NCI-H526 treated with DMSO at 0.1 percent for 48 hours (cell line): ENCODE measurements at regions not wholly inside any gene's neighbourhood (a gene's known extent, or its start where the extent isn't known, plus 50 kb on each side); places are given as distances from the start of the nearest gene placed in this dataset.
A peak's percentile ranks its signal among the peaks of the same experiment; 100 is the strongest.

Experiments used
- DNase-seq: peaks from one replicate; lab custom pipeline; 2025; lab: John Stamatoyannopoulos, UW

- DNase-seq: no peak
Observed at GRCh38 chr15:46709460-46710083, 1007.7 kb upstream of the SEMA6D start.

DNA sequence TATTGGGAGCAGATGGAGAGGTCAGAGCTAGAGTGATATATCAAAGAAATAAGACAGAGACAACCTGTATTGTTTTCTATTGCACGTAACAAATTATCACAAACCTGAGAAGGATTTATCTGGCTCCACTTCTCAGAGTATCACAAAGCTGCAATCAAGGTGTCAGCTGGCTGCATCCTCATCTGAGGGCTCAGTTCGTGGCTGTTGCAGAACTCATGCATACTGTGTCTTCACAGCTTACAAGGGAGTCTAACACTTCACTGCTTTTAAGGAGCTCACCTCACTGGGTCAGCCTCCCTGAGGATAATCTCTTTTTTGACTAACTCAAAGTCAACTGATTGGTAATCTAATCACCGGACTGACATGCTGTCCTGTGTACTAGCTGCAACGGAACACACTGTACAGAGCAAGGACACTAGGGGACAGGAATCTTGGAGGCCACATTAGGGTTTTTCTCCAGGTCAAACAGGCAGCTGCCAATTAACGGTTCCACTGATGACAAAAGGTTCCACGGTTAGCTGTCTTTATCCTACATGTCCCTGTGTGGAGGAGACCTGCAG is 1006.8 kb upstream of the SEMA6D start:
- no peak for DNase-seq

DNA sequence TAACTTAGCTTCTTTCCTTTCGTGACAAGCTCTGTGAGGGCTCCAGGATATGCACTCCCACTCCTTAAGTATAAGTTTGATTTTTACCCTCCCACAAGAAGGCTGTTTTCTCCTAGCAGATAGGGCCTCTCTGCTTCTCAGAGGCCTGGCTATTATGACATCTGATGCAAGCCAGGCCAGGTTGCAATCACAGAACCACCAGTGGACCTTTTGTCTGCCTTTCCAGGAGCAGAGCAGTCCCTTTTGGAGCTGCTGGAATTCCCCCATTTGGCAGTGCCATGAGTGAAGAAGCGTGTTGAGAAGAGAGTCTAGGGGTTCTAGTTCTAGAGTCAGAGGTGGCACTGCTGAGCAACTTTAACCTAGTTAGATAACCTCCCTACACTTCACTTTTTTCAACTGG is 1004.3 kb upstream of the SEMA6D start:
- no peak for DNase-seq

GRCh38 chr15:46714950-46715349 is 1002.4 kb upstream of the SEMA6D start:
- DNase-seq: no peak

- no peak for DNase-seq
Observed at GRCh38 chr15:46723308-46723707, 994.0 kb upstream of the SEMA6D start.

- no peak for DNase-seq
Observed at GRCh38 chr15:46732060-46732459, 985.2 kb upstream of the SEMA6D start.

DNA sequence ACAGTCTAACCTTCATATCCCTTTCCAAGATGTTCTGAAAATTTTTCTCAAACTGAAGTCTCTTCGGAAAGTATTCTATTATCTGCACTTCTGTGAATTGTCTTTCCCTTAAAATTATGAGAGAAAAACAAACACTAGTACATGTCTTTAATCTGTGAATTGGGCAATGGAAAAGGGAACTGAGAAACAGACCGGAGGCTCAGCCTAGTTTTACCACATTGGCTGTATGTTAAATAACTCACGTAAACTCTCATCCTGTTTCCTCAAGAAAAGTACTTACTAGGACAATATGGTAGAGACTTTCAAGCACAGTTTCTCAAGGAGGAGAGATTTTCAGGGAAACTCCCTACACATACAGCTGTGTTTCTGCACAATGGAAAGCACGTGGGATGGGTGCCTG is 982.2 kb upstream of the SEMA6D start:
- DNase-seq: no peak

- DNase-seq: no peak
Observed at GRCh38 chr15:46751303-46751702, 966.0 kb upstream of the SEMA6D start.

DNA sequence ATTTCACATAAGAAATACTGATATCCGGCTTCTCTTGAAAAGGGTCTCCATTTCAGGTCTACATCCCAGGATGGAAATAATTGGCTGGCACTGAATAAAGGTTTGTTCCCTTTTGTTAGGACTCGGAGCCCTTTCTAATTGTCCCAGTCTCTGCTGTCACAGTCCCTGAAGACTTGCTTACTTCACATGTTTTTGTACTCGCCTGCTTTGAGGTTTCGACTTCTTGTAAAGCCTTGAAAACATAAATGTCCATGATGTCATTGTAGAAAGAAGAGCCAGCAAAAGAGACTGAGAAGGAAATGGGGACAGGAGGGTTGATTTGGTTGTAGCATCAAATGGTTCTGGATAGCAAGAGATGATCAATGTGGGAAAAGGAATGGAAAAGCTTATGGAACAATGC is 963.4 kb upstream of the SEMA6D start:
- DNase-seq: no peak

DNA sequence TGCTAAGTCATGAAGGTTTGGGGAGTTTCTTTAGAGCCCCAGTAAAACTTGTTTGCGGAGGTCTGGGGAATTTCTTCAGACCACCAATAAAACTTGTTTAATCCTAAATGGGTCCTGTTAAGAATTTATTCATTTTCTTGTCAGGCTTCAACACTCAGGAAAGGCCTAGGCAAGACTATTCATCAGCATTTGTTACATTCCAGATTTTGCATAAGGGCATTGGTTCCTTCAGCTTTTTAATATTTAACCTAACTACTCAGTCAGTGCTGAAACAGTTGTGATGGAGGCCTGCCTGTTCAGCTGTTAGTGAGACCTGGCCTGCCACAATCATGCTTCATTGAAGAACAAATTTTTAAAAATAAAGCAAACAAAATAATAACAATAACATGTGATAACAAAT is 954.2 kb upstream of the SEMA6D start:
- DNase-seq: no peak

- no peak for DNase-seq
Observed at GRCh38 chr15:46764851-46765250, 952.5 kb upstream of the SEMA6D start.

GRCh38 chr15:46766021-46766420 is 951.3 kb upstream of the SEMA6D start:
- no peak for DNase-seq

- no peak for DNase-seq
Observed at GRCh38 chr15:46768287-46768686, 949.0 kb upstream of the SEMA6D start.

GRCh38 chr15:46773016-46773415 is 944.3 kb upstream of the SEMA6D start:
- DNase-seq: no peak

- DNase-seq: peak; percentile 67
Observed at GRCh38 chr15:46778876-46779275, 938.4 kb upstream of the SEMA6D start.

GRCh38 chr15:46786590-46787285 is 930.6 kb upstream of the SEMA6D start:
- no peak for DNase-seq

DNA sequence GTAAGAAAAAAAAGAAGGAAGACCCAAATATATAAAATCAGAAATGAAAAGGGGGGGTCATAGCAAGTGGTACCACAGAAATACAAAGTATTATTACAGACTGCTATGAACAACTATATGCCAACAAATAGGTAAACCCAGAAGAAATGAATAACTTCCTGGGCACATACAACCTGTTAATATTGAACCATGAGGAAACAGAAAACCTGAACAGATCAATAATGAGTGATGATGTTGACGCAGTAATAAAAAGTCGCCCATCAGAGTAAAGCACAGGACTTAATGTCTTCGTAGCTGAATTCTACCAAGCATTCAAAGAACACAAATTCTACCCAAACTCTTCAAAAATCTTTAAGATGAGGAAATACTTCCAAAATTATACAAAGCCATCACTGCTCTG is 921.6 kb upstream of the SEMA6D start:
- no peak for DNase-seq

DNA sequence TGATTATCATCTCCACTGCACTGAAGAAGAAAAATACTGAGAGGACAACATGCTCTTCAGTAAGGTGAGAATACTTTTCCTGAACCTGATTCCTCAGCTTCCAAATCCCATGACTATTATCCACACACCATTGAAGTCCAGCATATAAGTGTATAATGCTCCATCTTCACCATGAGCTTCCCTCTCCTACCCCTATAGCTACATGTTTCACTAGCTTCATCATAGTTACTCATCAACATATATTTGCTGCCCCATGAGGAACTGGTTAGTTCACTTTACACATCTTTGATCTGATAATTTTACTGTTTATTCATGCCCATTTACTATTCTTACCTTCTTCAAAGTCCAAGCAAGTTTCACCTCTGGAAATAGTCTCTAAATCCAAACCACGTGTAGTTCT is 908.5 kb upstream of the SEMA6D start:
- no peak for DNase-seq

- no peak for DNase-seq
Observed at GRCh38 chr15:46815240-46815639, 902.1 kb upstream of the SEMA6D start.

DNA sequence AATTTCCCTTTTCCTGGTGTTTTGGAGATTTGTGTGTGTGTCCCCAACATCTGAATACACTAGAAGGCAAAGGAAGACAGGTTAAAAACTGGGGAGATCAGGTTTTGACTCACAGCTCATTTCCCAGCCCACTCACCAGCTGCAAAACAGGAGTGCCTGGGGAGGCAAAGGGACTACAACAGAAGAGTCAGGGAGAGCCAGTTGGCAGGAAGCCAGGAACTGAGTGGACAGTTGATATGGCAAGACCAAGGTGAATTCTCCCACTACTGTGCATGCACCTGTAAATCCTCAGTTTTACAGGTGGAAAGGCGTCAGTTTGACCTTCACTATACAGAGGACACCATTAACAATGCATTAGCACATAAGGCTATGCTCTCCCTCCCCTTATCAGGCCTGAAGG is 901.5 kb upstream of the SEMA6D start:
- no peak for DNase-seq

DNA sequence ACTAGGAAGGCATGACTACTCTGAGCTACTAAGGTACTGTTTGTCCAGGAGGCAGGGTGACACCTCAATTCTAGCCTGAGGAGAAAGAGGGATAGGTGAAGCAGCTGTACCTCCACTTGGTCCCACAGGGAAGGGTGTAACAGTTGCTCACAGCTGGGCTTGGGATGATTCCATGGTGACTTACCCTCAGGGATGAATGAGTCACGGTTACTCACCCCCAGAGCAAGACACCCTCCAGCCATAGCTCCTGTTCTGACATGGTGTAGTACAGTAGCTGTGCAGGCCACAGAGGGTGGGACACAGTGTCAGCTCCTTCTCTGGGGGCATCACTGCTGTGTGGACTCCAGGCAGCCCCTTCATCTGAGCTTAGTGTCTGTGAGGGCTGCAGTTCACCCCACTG is 868.6 kb upstream of the SEMA6D start:
- DNase-seq: no peak

- no peak for DNase-seq
Observed at GRCh38 chr15:46853600-46853999, 863.7 kb upstream of the SEMA6D start.

GRCh38 chr15:46854564-46854963 is 862.7 kb upstream of the SEMA6D start:
- no peak for DNase-seq

GRCh38 chr15:46855388-46855787 is 861.9 kb upstream of the SEMA6D start:
- no peak for DNase-seq
